ENCODE measurements at regions not wholly inside any gene's neighbourhood (a gene's known extent, or its start where the extent isn't known, plus 50 kb on each side); places are given as distances from the start of the nearest gene placed in this dataset.

DNA sequence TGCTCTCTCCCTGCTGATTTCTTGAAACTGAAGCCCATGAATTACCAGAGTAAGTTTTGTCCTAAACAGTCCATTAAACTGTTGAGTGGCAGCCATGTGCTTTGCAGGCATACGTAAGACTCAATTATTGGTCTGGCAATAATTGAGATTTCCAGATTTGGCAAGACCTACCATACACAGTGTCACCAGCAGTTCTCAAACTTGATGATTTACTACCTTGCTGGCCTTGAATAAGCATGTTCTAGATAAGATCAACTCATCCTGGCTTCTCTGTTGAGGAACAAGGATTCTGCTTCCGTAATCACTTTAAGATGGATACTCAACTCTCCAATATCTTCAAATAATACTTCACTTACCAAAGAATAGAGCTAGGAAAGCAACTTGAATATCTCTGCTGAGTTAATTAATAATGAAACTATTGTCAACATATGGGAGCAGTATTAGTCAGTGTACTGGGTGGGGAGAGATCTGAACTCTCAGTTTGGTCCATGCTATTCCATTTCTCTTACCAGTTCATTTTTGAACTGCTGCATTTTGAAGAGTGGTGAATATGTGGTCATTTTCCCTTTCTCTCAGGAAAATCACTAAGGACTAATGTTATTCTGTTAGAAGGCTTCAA lies 181.4 kb downstream of the IPMK start:
- CTCF ChIA-PET = no interaction called here
- H3K36me3 ChIP-seq (ENCODE audit: control insufficient read depth, insufficient read depth, low read length) = no peaks in the 10 kb centered on the region
- no peak for DNase-seq
- H3K4me1 ChIP-seq = no peaks in the 10 kb centered on the region
- Mint-ChIP-seq H3K27ac (ENCODE audit: unreplicated experiment) (no peak overlapping the region), H3K4me1 (ENCODE audit: low read depth, unreplicated experiment) (no peaks in the 10 kb centered on the region), H3K9me3 (ENCODE audit: unreplicated experiment) (no peaks in the 10 kb centered on the region), H3K27me3 (ENCODE audit: insufficient read depth, unreplicated experiment) (peaks cover 14% of the 10 kb centered on the region), H3K36me3 (ENCODE audit: insufficient read depth, unreplicated experiment) (no peaks in the 10 kb centered on the region), H3K4me3 (ENCODE audit: unreplicated experiment) (no peak overlapping the region)
- no peak overlapping the region for H3K4me3 ChIP-seq (ENCODE audit: low read depth, low read length)
- intact Hi-C loops (cut with micrococcal nuclease; ENCODE audit: unreplicated experiment) = no loop called here
- TF ChIP-seq, protein P1, sequence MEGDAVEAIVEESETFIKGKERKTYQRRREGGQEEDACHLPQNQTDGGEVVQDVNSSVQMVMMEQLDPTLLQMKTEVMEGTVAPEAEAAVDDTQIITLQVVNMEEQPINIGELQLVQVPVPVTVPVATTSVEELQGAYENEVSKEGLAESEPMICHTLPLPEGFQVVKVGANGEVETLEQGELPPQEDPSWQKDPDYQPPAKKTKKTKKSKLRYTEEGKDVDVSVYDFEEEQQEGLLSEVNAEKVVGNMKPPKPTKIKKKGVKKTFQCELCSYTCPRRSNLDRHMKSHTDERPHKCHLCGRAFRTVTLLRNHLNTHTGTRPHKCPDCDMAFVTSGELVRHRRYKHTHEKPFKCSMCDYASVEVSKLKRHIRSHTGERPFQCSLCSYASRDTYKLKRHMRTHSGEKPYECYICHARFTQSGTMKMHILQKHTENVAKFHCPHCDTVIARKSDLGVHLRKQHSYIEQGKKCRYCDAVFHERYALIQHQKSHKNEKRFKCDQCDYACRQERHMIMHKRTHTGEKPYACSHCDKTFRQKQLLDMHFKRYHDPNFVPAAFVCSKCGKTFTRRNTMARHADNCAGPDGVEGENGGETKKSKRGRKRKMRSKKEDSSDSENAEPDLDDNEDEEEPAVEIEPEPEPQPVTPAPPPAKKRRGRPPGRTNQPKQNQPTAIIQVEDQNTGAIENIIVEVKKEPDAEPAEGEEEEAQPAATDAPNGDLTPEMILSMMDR (IDR thresholded peaks at IDR 0.05; ENCODE audit: insufficient read depth in 1 of 2, low read depth in 1 of 2, low read length in 1 of 2, severe bottlenecking in 1 of 2, unreplicated experiment in 1 of 2) = no peak
- H3K9me3 ChIP-seq = no peaks in the 10 kb centered on the region
- no peaks in the 10 kb centered on the region for H3K27me3 ChIP-seq (replicated peaks; ENCODE audit: control insufficient read depth, insufficient read depth, low read length)
- POLR2A ChIA-PET = no interaction called here
- BruUV-seq (replicated peaks) = no TSS peak

- Mint-ChIP-seq H3K27ac (ENCODE audit: unreplicated experiment) (no peak overlapping the region), H3K9me3 (ENCODE audit: unreplicated experiment) (no peaks in the 10 kb centered on the region), H3K4me3 (ENCODE audit: unreplicated experiment) (no peak overlapping the region), H3K4me1 (ENCODE audit: low read depth, unreplicated experiment) (no peaks in the 10 kb centered on the region), H3K27me3 (ENCODE audit: insufficient read depth, unreplicated experiment) (peaks cover 11% of the 10 kb centered on the region), H3K36me3 (ENCODE audit: insufficient read depth, unreplicated experiment) (no peaks in the 10 kb centered on the region)
- Histone ChIP-seq H3K4me1 (no peaks in the 10 kb centered on the region), H3K4me3 (ENCODE audit: low read depth, low read length) (no peak overlapping the region), H3K36me3 (ENCODE audit: control insufficient read depth, insufficient read depth, low read length) (no peaks in the 10 kb centered on the region), H3K9me3 (no peaks in the 10 kb centered on the region), H3K27me3 (replicated peaks; ENCODE audit: control insufficient read depth, insufficient read depth, low read length) (no peaks in the 10 kb centered on the region)
- CTCF ChIA-PET = interaction anchor here (0.6 kb wide), 1 partner anchor 303 kb away, joined by 5 read pairs; the partner anchor contains the start of gene TFAM
- POLR2A ChIA-PET = no interaction called here
- no TSS peak for BruUV-seq (replicated peaks)
- TF ChIP-seq, protein P1 (IDR thresholded peaks at IDR 0.05; ENCODE audit: insufficient read depth in 1 of 2, low read depth in 1 of 2, low read length in 1 of 2, severe bottlenecking in 1 of 2, unreplicated experiment in 1 of 2) = no peak
- intact Hi-C loops (cut with micrococcal nuclease; ENCODE audit: unreplicated experiment) = no loop called here
- DNase-seq = no peak
These were observed 185.4 kb downstream of the IPMK start for GRCh38 chr10:58082248-58082647.

DNA sequence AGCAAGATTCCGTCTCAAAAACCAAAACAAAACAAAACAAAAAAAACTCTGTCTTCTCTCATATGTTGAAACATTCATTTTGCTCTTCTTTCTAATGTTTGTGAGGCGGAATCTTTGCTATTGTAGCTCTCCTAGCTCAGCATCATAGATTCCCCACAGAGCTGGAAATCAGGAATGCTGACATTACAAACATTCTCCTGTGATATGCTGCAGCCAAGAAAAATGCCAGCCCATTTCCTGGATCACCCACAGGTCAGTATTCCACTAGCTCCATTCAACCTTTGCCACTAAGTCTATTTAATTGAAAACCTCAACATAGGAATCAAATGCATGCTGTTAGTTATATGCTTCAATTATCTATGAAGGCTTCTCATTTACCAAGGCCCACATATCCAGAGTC lies 186.3 kb downstream of the IPMK start:
- no peaks in the 10 kb centered on the region for H3K36me3 Mint-ChIP-seq (ENCODE audit: insufficient read depth, unreplicated experiment)
- no peaks in the 10 kb centered on the region for H3K27me3 ChIP-seq (replicated peaks; ENCODE audit: control insufficient read depth, insufficient read depth, low read length)
- no peaks in the 10 kb centered on the region for H3K36me3 ChIP-seq (ENCODE audit: control insufficient read depth, insufficient read depth, low read length)
- no TSS peak for BruUV-seq (replicated peaks)
- no peaks in the 10 kb centered on the region for H3K4me1 Mint-ChIP-seq (ENCODE audit: low read depth, unreplicated experiment)
- H3K27me3 Mint-ChIP-seq (ENCODE audit: insufficient read depth, unreplicated experiment) = peaks cover 11% of the 10 kb centered on the region
- H3K9me3 Mint-ChIP-seq (ENCODE audit: unreplicated experiment) = no peaks in the 10 kb centered on the region
- ChIA-PET CTCF (no interaction called here), POLR2A (no interaction called here)
- intact Hi-C loops (cut with micrococcal nuclease; ENCODE audit: unreplicated experiment) = no loop called here
- no peak overlapping the region for H3K27ac Mint-ChIP-seq (ENCODE audit: unreplicated experiment)
- DNase-seq = no peak
- H3K4me3 Mint-ChIP-seq (ENCODE audit: unreplicated experiment) = no peak overlapping the region
- H3K9me3 ChIP-seq = no peaks in the 10 kb centered on the region
- TF ChIP-seq, protein P1 (IDR thresholded peaks at IDR 0.05; ENCODE audit: insufficient read depth in 1 of 2, low read depth in 1 of 2, low read length in 1 of 2, severe bottlenecking in 1 of 2, unreplicated experiment in 1 of 2) = no peak
- H3K4me3 ChIP-seq (ENCODE audit: low read depth, low read length) = no peak overlapping the region
- H3K4me1 ChIP-seq = no peaks in the 10 kb centered on the region

Measured in Caco-2 (cell line).